HL-60 (cell line): ENCODE measurements at regions not wholly inside any gene's neighbourhood (a gene's known extent, or its start where the extent isn't known, plus 50 kb on each side); places are given as distances from the start of the nearest gene placed in this dataset.

Experiments
- DNase-seq, 2 experiments: peaks; one replicate each; pipeline ENCODE4 v3.0.0-alpha.2; 2010 to 2020; ENCODE audit warnings: low read depth in 1 of 2, low spot score in 1 of 2
- H3K27ac ChIP-seq: fragments of 250-450 bp; sonication (Bioruptor Pico); replicated peaks from 2 replicates; pipeline ENCODE4 v1.5.1; 2020; ENCODE audit warnings: mild to moderate bottlenecking, moderate library complexity
- H3K27me3 ChIP-seq: fragments of 250-450 bp; sonication (Bioruptor Pico); 2 replicates; pipeline ENCODE4 v1.5.1; 2021; ENCODE audit warnings: mild to moderate bottlenecking, moderate library complexity; ENCODE audit not compliant: insufficient read depth, poor library complexity, severe bottlenecking
- H3K4me3 ChIP-seq: replicated peaks from 2 replicates; pipeline ENCODE4 v1.5.1; 2011; ENCODE audit warnings: mild to moderate bottlenecking, control low read depth, low read length; ENCODE audit not compliant: insufficient read depth
- CTCF ChIP-seq: IDR thresholded peaks from one replicate; pipeline ENCODE4 v1.5.1; 2011; ENCODE audit warnings: low read length, control low read depth, inconsistent platforms; ENCODE audit not compliant: insufficient read depth
- GABPA ChIP-seq: IDR thresholded peaks from 2 replicates; pipeline ENCODE4 v1.6.1; 2012; ENCODE audit warnings: low read depth
- POLR2AphosphoS5 ChIP-seq: IDR thresholded peaks from 2 replicates; pipeline ENCODE4 v1.6.1; 2012; ENCODE audit warnings: low read depth
- REST ChIP-seq: IDR thresholded peaks from 2 replicates; pipeline ENCODE4 v1.6.1; 2012; ENCODE audit warnings: low read depth; ENCODE audit not compliant: insufficient replicate concordance
- SPI1 ChIP-seq: IDR thresholded peaks from 2 replicates; pipeline ENCODE4 v1.6.1; 2012; ENCODE audit warnings: low read depth, mild to moderate bottlenecking, borderline replicate concordance

GRCh38 chr9:108039012-108039411, 549.4 kb upstream of the KLF4 start:
- no peak overlapping the region for H3K27ac ChIP-seq
- no peak for DNase-seq
- TF ChIP-seq GABPA, result no peak
- TF ChIP-seq POLR2AphosphoS5, result no peak
- TF ChIP-seq SPI1, result no peak
- no peak for TF ChIP-seq CTCF
- no peak for TF ChIP-seq REST

DNA sequence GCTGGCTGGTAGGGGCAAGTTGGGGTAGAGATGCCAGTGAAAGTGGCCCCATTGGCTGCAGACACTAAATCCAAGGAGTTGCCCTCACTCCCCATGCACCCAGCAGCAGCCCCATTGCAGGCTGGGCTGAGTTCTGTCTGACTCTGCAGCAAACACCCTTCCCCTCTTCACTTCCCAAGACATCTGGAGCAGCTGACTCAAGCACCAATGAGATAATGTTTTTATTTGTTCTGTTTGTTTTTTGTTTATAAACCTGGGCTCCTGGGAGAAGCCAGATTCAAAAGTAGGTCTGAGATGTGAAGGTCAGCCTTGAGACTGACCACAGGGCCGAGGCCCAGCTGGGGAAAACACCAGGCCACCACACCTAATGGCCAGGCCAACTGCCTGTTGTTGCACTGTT, 545.9 kb upstream of the KLF4 start:
- no peak overlapping the region for H3K4me3 ChIP-seq

More at GRCh38 chr9:108039012-108039411, 549.4 kb upstream of the KLF4 start:
- no peak overlapping the region for H3K4me3 ChIP-seq
- no peaks in the 10 kb centered on the region for H3K27me3 ChIP-seq

More for the DNA sequence above, 545.9 kb upstream of the KLF4 start:
- Histone ChIP-seq H3K27me3 (no peaks in the 10 kb centered on the region), H3K27ac (no peak overlapping the region)
- no peak for DNase-seq
- no peak for TF ChIP-seq CTCF
- TF ChIP-seq SPI1, result no peak
- TF ChIP-seq GABPA, result no peak
- no peak for TF ChIP-seq REST
- no peak for TF ChIP-seq POLR2AphosphoS5
